Heart left ventricle (tissue), 16 donors: ENCODE measurements at regions not wholly inside any gene's neighbourhood (a gene's known extent, or its start where the extent isn't known, plus 50 kb on each side); places are given as distances from the start of the nearest gene placed in this dataset.

Experiments
- ATAC-seq, 4 donors: fragments of 200-7000 bp; cut with Tn5 transposase; one replicate each; pipeline ENCODE4 v1.9.1; 2020 to 2022; ENCODE audit warnings: moderate library complexity in 4 of 4, mild to moderate bottlenecking in 3 of 4, moderate number of reproducible peaks in 1 of 4
- DNase-seq, 5 donors: peaks; one replicate each; pipeline ENCODE4 v3.0.0-alpha.2; 2020
- H3K27ac ChIP-seq, 12 donors: fragments of 200-600 bp; sonication (generic) in 4 of 12; one replicate each; pipeline versions ENCODE4 v1.5.0 to v1.8.0; 2016 to 2022; ENCODE audit warnings: mild to moderate bottlenecking in 2 of 12
- H3K27me3 ChIP-seq, 9 donors: fragments of 200-600 bp; sonication (generic) in 2 of 9; one replicate each; pipeline versions ENCODE4 v1.5.1 to v1.8.0; 2016 to 2022; ENCODE audit warnings: mild to moderate bottlenecking in 3 of 9
- H3K36me3 ChIP-seq, 9 donors: fragments of 200-600 bp; sonication (generic) in 2 of 9; one replicate each; pipeline versions ENCODE4 v1.5.0 to v1.8.0; 2018 to 2022; ENCODE audit warnings: mild to moderate bottlenecking in 2 of 9
- H3K4me1 ChIP-seq, 12 donors: fragments of 200-600 bp; sonication (generic) in 4 of 12; one replicate each; pipeline versions ENCODE4 v1.5.0 to v1.8.0; 2016 to 2022; ENCODE audit warnings: mild to moderate bottlenecking in 3 of 12
- H3K4me3 ChIP-seq, 12 donors: fragments of 200-600 bp; sonication (generic) in 4 of 12; one replicate each; pipeline versions ENCODE4 v1.5.0 to v1.8.0; 2017 to 2022; ENCODE audit warnings: mild to moderate bottlenecking in 9 of 12, moderate library complexity in 4 of 12
- H3K9me3 ChIP-seq, 12 donors: fragments of 200-600 bp; sonication (generic) in 4 of 12; one replicate each; pipeline versions ENCODE4 v1.5.0 to v1.8.0; 2016 to 2022; ENCODE audit warnings: mild to moderate bottlenecking in 1 of 12
- POLR2A ChIP-seq, 2 donors: fragments of 450-650 bp; IDR thresholded peaks; one replicate each; pipeline ENCODE4 v1.6.1; 2017; ENCODE audit warnings: antibody characterized with exemption in 2 of 2, mild to moderate bottlenecking in 2 of 2, moderate library complexity in 2 of 2
- whole genome bisulfite sequencing, 4 donors: extraction: QIAGEN DNeasy Blood & Tissue Kit in 2 of 4; methylation state at CpG; one replicate each; pipeline versions ENCODE4 v1.1.5 to v1.1.7; 2013 to 2018; 5-methylcytosine and 5-hydroxymethylcytosine counted together
- intact Hi-C, 10 donors: fragments of 100-400 bp; cut with DNase I; formaldehyde crosslinking; loops; one replicate each; pipeline versions ENCODE4 v1.11.1 to v1.14.2; 2022
- TF ChIP-seq, protein P1 (sequence below), 12 donors: fragments of 200-600 bp; sonication (generic) in 4 of 12; IDR thresholded peaks; one replicate each; pipeline versions ENCODE4 v1.5.0 to v1.8.0; 2018 to 2022; ENCODE audit warnings: antibody characterized with exemption in 12 of 12, mild to moderate bottlenecking in 5 of 12
- donor health status: ischemic (EF 13 %, LVEDD 7.1; RV severe dilation, severe dysfunction).
- donor health status: healthy with polysubstance abuse.
- donor health status: DM: no; HTN: yes; CAD: no.
- donor health status: DM: no; HTN: no; CAD: no.
- donor health status: ischemic (EF 25% LVEDD 6.9; RV normal size, moderate dysfunction).
- donor health status: ischemic (EF 25% LVEDD 5.7; RV mildly dilated, moderate dysfunction).
- donor health status: healthy.
- donor health status: DM: yes; HTN: yes; CAD: no.
- donor health status: ischemic (EF 35%, LVEDD 5.7; RV mildly dilated, moderate dysfunction).
- donor health status: nonischemic (EF 11% LVEDD 7.7; RV severe dilation, severe dysfunction).
- donor health status: DM: yes; HTN: yes; CAD: no.
- donor health status: PGD.
- donor health status: ischemic (EF 29% LVEDD 5.4; RV normal size, mild dysfunction).
- donor health status: nonischemic (EF 23%, LVEDD 6.1; RV moderate dilation, normal function).

DNA sequence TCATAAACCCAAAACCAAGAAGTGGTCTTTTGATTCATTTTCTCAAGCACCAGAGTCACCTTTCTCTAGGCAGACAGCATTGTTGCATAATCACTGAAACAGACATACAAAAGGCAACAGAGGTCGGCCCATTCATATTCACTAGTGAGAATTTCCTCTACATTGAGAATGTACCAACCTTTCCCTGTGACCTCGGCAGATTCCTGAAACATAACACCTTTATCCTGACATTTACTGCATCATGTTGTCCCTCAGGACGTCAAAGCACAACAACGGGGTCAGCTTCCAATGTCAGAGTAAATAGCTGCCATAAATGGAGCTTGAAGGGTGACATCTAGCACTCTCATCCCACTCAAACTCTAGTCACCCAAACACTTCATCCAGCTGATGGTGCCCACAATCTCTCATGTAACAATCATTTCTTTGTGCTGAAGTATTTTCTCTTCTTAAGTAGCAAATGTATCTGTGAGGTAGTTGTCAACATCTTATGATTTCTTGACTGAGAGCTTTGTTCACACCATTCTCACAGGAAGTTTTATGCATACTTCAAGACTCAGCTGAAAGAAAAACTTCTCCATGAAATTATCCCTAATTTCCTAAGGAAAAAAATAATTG lies 802.6 kb upstream of the CHAC2 start:
- no peak for ATAC-seq
- WGBS, 4 donors = 48 to 61% (median 52%) methylated on average over 4 of the region's 4 CpGs
- no peaks in the 10 kb centered on the region for H3K27me3 ChIP-seq

DNA sequence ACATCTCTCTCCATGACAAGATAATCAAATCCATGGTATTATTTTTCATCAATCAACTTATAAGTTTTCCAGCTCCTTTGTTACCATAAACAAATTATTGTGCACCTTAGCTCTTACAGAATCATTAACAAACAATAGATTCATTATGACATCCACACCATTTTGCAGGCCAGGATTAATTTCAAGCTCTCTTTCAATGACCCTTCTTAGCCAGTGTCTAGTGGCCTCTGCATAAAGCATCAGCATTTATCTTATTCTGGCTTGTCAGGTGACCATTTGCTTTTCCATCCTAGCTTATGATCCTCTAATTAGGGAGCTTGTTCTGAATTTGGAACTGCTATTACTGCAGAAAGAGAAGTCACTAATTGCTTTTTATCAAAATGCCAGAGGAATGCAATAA lies 806.2 kb upstream of the CHAC2 start:
- H3K4me1 ChIP-seq = no peaks in the 10 kb centered on the region
- no peak overlapping the region for H3K27ac ChIP-seq
- no peak overlapping the region for H3K4me3 ChIP-seq
- H3K27me3 ChIP-seq = no peaks in the 10 kb centered on the region
- intact Hi-C loops = no loop called here
- no peaks in the 10 kb centered on the region for H3K36me3 ChIP-seq
- no peak for TF ChIP-seq POLR2A (IDR thresholded peaks at IDR 0.05)
- TF ChIP-seq, protein P1, sequence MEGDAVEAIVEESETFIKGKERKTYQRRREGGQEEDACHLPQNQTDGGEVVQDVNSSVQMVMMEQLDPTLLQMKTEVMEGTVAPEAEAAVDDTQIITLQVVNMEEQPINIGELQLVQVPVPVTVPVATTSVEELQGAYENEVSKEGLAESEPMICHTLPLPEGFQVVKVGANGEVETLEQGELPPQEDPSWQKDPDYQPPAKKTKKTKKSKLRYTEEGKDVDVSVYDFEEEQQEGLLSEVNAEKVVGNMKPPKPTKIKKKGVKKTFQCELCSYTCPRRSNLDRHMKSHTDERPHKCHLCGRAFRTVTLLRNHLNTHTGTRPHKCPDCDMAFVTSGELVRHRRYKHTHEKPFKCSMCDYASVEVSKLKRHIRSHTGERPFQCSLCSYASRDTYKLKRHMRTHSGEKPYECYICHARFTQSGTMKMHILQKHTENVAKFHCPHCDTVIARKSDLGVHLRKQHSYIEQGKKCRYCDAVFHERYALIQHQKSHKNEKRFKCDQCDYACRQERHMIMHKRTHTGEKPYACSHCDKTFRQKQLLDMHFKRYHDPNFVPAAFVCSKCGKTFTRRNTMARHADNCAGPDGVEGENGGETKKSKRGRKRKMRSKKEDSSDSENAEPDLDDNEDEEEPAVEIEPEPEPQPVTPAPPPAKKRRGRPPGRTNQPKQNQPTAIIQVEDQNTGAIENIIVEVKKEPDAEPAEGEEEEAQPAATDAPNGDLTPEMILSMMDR (IDR thresholded peaks at IDR 0.05) = no peak
- ATAC-seq = no peak
- H3K9me3 ChIP-seq = no peaks in the 10 kb centered on the region
- DNase-seq = no peak

More for the DNA sequence above, 802.6 kb upstream of the CHAC2 start:
- H3K27ac ChIP-seq = no peak overlapping the region
- intact Hi-C loops = no loop called here
- TF ChIP-seq, protein P1 (IDR thresholded peaks at IDR 0.05) = no peak
- TF ChIP-seq POLR2A (IDR thresholded peaks at IDR 0.05) = no peak
- no peaks in the 10 kb centered on the region for H3K4me1 ChIP-seq
- H3K9me3 ChIP-seq = no peaks in the 10 kb centered on the region
- H3K36me3 ChIP-seq = no peaks in the 10 kb centered on the region
- DNase-seq = no peak
- no peak overlapping the region for H3K4me3 ChIP-seq

DNA sequence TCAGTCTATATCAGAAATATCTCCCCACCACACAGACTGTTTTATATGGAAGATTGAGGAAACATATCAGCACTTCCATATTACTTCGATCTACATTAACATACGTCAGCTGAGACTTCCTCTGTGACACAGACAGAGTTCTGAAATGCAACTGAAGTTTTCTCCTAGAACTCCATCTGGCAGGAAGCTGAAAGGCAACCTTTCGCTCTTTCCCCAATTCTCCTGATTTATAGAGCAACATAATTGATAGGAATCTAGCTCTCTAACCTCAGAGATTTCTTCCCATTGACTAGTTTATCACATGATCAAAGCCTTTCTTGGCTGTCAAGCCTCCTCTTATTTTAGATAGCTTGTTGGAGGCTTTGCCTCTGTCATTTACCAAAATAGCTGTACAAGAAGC lies 806.7 kb upstream of the CHAC2 start:
- no peaks in the 10 kb centered on the region for H3K4me1 ChIP-seq
- H3K27ac ChIP-seq = no peak overlapping the region
- no peak overlapping the region for H3K4me3 ChIP-seq
- TF ChIP-seq, protein P1 (IDR thresholded peaks at IDR 0.05) = no peak
- TF ChIP-seq POLR2A (IDR thresholded peaks at IDR 0.05) = no peak
- intact Hi-C loops = no loop called here
- H3K36me3 ChIP-seq = no peaks in the 10 kb centered on the region
- ATAC-seq (no peak), DNase-seq (no peak)
- H3K27me3 ChIP-seq = no peaks in the 10 kb centered on the region
- H3K9me3 ChIP-seq = no peaks in the 10 kb centered on the region
- WGBS, 4 donors = 64 to 76% (median 72%) methylated on average over 3 of the region's 3 CpGs

DNA sequence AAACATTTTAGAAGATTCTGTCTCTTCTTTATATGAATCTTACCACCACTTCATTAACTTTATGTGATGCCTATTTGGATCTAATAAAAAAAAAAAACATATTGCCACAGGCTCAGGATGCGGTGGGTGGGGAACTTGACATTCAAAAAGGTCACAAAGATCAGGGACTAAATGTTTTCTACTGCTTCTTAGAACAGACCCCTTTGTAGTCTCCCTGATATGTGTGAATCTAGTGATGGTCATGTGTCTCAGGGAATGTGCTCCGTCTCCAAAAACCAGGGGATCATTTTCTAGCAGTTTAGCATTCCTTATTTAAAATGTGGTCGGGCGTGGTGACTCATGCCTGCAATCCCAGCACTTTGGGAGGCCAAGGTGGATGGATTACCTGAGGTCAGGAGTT lies 807.8 kb upstream of the CHAC2 start:
- no peak for ATAC-seq
- Histone ChIP-seq H3K36me3 (no peaks in the 10 kb centered on the region), H3K9me3 (no peaks in the 10 kb centered on the region), H3K27ac (no peak overlapping the region), H3K4me3 (no peak overlapping the region), H3K4me1 (no peaks in the 10 kb centered on the region), H3K27me3 (no peaks in the 10 kb centered on the region)
- 73 to 85% (median 83%) methylated on average over 4 of the region's 4 CpGs for WGBS, 4 donors
- intact Hi-C loops = no loop called here
- DNase-seq = no peak
- TF ChIP-seq POLR2A (IDR thresholded peaks at IDR 0.05) = no peak
- TF ChIP-seq, protein P1 (IDR thresholded peaks at IDR 0.05) = no peak
